ENCODE measurements at regions not wholly inside any gene's neighbourhood (a gene's known extent, or its start where the extent isn't known, plus 50 kb on each side); places are given as distances from the start of the nearest gene placed in this dataset.

DNA sequence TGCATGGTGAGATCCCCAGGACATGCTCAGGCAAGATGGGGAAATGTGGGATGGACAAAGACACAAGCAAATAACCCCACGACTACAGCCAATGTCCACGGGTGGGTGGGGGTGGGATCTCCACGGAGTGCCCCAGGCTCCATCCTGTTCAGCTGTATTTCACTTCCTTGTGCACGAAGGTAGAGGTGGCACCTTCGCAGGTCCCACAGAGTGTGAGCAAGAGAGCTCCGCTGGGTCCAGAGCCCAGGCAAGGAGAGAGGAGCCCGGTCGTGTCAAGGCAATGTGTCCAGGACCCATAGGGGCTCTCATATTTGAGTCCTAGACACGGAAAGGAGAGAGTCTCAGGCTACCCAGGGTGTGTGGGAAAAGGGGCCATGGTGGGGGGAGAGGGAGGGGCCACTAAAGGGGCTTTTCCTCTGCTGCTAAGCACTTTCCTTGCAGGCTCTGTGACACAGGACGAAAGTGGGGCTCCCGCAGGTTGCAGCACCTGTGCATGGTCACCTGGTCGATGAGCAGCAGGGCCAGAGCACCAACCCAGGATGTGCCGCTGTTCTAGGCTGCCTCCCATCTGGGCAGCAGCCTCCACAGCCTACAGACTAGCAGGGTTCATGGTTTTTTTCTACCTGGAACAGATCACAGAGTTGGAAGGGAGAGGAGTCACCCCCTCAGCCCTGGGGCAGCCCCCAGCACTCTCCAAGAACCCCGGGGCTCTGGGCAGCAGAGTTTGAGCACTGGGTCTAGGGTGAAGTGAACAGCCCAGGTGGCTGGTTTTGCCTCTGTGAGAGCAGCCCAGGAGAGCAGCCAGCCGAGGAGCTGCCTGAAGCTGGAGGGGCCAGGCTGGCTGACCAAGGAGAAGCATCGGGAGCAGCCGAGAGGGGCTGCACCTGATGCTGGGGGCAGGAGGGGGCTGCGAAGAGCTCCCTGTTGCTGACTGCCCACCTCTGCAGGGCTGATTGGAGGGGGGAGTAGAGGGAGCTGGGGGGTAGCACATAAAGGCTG, 100.7 kb upstream of the MVB12B start:
- ATAC-seq: no peak
- BruUV-seq (replicated peaks): no TSS peak
- H3K4me2 ChIP-seq (ENCODE audit: control insufficient read depth, insufficient read depth): no peak overlapping the region
- ChIA-PET POLR2A (no interaction called here), CTCF (no interaction called here), SMC1A (ENCODE audit: uncharacterized antibody, unreplicated experiment) (no interaction called here), RAD21 (ENCODE audit: unreplicated experiment) (no interaction called here)
- H3K36me3 ChIP-seq (ENCODE audit: control insufficient read depth in 2 of 2, insufficient read depth in 2 of 2, low read length in 1 of 2): no peaks in the 10 kb centered on the region
- in situ Hi-C loops (cut with MboI): loop anchor here (10.0 kb wide), 1 partner anchor 671 kb away; no protein-coding TSS in a partner anchor
- no peak overlapping the region for H2AFZ ChIP-seq (ENCODE audit: control insufficient read depth, low read depth, low read length)
- H3K9me3 ChIP-seq (replicated peaks; ENCODE audit: control insufficient read depth, insufficient read depth, low read length): peaks cover 3% of the 10 kb centered on the region; the same call in 2 of the 3 replicates
- 25% methylated on average over 18 of the region's 18 CpGs for WGBS (ENCODE audit: insufficient coverage, insufficient replicate concordance, low lambda C conversion rate, missing lambda C conversion rate)
- intact Hi-C loops (cut with micrococcal nuclease; ENCODE audit: unreplicated experiment): no loop called here
- no peaks in the 10 kb centered on the region for H3K4me1 ChIP-seq (ENCODE audit: control insufficient read depth, insufficient read depth, low read length)
- no peak for DNase-seq (ENCODE audit: low read depth, low spot score)
- H3K27me3 ChIP-seq (replicated peaks in 1 of 2; ENCODE audit: control insufficient read depth in 2 of 2, insufficient read depth in 2 of 2, low read length in 1 of 2): peaks cover 0 to 2% of the 10 kb centered on the region in 2 experiments; a peak in 2 of 4 replicates
- FAIRE-seq: no peak
- H4K20me1 ChIP-seq (ENCODE audit: control insufficient read depth, insufficient read depth): no peaks in the 10 kb centered on the region
- TF ChIP-seq ZNF274 (IDR thresholded peaks at IDR 0.05; ENCODE audit: insufficient read depth, insufficient read length) (no peak), BCL11A (IDR thresholded peaks at IDR 0.05; ENCODE audit: low read depth, low read length) (no peak), SP1 (IDR thresholded peaks at IDR 0.05; ENCODE audit: low read depth, low read length) (no peak), CBFB (IDR thresholded peaks at IDR 0.05; ENCODE audit: low read depth) (no peak), RB1 (IDR thresholded peaks at IDR 0.05; ENCODE audit: borderline replicate concordance) (no peak), PML (IDR thresholded peaks at IDR 0.05; ENCODE audit: low read length) (no peak), KLF5 (IDR thresholded peaks at IDR 0.05; ENCODE audit: partially characterized antibody) (no peak), SUZ12 (IDR thresholded peaks at IDR 0.05; ENCODE audit: unreplicated experiment) (no peak), STAT3 (IDR thresholded peaks at IDR 0.05; ENCODE audit: low read depth, low read length) (no peak), PAX5 (IDR thresholded peaks at IDR 0.05; ENCODE audit: borderline replicate concordance, low read depth, low read length) (no peak), EP300 (IDR thresholded peaks at IDR 0.05; ENCODE audit: borderline replicate concordance in 1 of 2, control insufficient read depth in 1 of 2, low read depth in 2 of 2, low read length in 2 of 2) (no peak)
- TF ChIP-seq, protein P1, sequence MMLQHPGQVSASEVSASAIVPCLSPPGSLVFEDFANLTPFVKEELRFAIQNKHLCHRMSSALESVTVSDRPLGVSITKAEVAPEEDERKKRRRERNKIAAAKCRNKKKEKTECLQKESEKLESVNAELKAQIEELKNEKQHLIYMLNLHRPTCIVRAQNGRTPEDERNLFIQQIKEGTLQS (IDR thresholded peaks at IDR 0.05; ENCODE audit: borderline replicate concordance, extremely low read depth, low read depth, low read length): no peak
- TF ChIP-seq, protein P2, sequence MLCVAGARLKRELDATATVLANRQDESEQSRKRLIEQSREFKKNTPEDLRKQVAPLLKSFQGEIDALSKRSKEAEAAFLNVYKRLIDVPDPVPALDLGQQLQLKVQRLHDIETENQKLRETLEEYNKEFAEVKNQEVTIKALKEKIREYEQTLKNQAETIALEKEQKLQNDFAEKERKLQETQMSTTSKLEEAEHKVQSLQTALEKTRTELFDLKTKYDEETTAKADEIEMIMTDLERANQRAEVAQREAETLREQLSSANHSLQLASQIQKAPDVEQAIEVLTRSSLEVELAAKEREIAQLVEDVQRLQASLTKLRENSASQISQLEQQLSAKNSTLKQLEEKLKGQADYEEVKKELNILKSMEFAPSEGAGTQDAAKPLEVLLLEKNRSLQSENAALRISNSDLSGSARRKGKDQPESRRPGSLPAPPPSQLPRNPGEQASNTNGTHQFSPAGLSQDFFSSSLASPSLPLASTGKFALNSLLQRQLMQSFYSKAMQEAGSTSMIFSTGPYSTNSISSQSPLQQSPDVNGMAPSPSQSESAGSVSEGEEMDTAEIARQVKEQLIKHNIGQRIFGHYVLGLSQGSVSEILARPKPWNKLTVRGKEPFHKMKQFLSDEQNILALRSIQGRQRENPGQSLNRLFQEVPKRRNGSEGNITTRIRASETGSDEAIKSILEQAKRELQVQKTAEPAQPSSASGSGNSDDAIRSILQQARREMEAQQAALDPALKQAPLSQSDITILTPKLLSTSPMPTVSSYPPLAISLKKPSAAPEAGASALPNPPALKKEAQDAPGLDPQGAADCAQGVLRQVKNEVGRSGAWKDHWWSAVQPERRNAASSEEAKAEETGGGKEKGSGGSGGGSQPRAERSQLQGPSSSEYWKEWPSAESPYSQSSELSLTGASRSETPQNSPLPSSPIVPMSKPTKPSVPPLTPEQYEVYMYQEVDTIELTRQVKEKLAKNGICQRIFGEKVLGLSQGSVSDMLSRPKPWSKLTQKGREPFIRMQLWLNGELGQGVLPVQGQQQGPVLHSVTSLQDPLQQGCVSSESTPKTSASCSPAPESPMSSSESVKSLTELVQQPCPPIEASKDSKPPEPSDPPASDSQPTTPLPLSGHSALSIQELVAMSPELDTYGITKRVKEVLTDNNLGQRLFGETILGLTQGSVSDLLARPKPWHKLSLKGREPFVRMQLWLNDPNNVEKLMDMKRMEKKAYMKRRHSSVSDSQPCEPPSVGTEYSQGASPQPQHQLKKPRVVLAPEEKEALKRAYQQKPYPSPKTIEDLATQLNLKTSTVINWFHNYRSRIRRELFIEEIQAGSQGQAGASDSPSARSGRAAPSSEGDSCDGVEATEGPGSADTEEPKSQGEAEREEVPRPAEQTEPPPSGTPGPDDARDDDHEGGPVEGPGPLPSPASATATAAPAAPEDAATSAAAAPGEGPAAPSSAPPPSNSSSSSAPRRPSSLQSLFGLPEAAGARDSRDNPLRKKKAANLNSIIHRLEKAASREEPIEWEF (IDR thresholded peaks at IDR 0.05; ENCODE audit: insufficient replicate concordance, low read depth, low read length): no peak
- H3K79me2 ChIP-seq (ENCODE audit: control insufficient read depth, insufficient read depth, low read length): no peaks in the 10 kb centered on the region
- H3K27ac ChIP-seq (ENCODE audit: control insufficient read depth, insufficient read depth): no peak overlapping the region
- no peak overlapping the region for H3K9ac ChIP-seq (ENCODE audit: control insufficient read depth, insufficient read depth, low read length)
- no peak overlapping the region for H3K4me3 ChIP-seq

All from GM12878 (cell line).